Dedifferentiated amniotic fluid mesenchymal stem cell (primary cell): ENCODE measurements at regions not wholly inside any gene's neighbourhood (a gene's known extent, or its start where the extent isn't known, plus 50 kb on each side); places are given as distances from the start of the nearest gene placed in this dataset.
"Not testable (repeated sequence)": the region's sequence is repeated elsewhere in the genome, so short reads cannot be mapped to it uniquely, and the experiment has no call there.

Experiments
- DNase-seq: peaks from one replicate; pipeline ENCODE4 v3.0.0-alpha.2; 2016; ENCODE audit errors: extremely low spot score

GRCh38 chr1:185474440-185475149 is 157.6 kb upstream of the IVNS1ABP start:
- DNase-seq, result no peak

- DNase-seq, result no peak
Observed at GRCh38 chr1:185473186-185473585, 156.1 kb upstream of the IVNS1ABP start.

- no peak for DNase-seq
Observed at GRCh38 chr1:185468626-185469025, 151.6 kb upstream of the IVNS1ABP start.

GRCh38 chr1:185467122-185467521 is 150.1 kb upstream of the IVNS1ABP start:
- no peak for DNase-seq

- no peak for DNase-seq
Observed at GRCh38 chr1:185464777-185465176, 147.7 kb upstream of the IVNS1ABP start.

- no peak for DNase-seq
Observed at GRCh38 chr1:185463433-185463832, 146.4 kb upstream of the IVNS1ABP start.

GRCh38 chr1:185463011-185463410 is 146.0 kb upstream of the IVNS1ABP start:
- DNase-seq, result no peak

- not testable (repeated sequence) for DNase-seq
Observed at GRCh38 chr1:185460723-185461122, 143.7 kb upstream of the IVNS1ABP start.

GRCh38 chr1:185459141-185459540 is 142.1 kb upstream of the IVNS1ABP start:
- DNase-seq, result no peak

- DNase-seq, result no peak
Observed at GRCh38 chr1:185458670-185459069, 141.6 kb upstream of the IVNS1ABP start.

- peak; percentile 85 for DNase-seq
Observed at GRCh38 chr1:185453496-185454192, 136.6 kb upstream of the IVNS1ABP start.

GRCh38 chr1:185450917-185451316 is 133.9 kb upstream of the IVNS1ABP start:
- no peak for DNase-seq

GRCh38 chr1:185450060-185450788 is 133.2 kb upstream of the IVNS1ABP start:
- DNase-seq, result no peak

GRCh38 chr1:185449378-185450059 is 132.5 kb upstream of the IVNS1ABP start:
- DNase-seq, result no peak

- DNase-seq, result no peak
Observed at GRCh38 chr1:185448591-185449186, 131.6 kb upstream of the IVNS1ABP start.

- no peak for DNase-seq
Observed at GRCh38 chr1:185446131-185446530, 129.1 kb upstream of the IVNS1ABP start.

- no peak for DNase-seq
Observed at GRCh38 chr1:185445594-185445993, 128.6 kb upstream of the IVNS1ABP start.

- no peak for DNase-seq
Observed at GRCh38 chr1:185444676-185445075, 127.6 kb upstream of the IVNS1ABP start.

GRCh38 chr1:185442050-185442449 is 125.0 kb upstream of the IVNS1ABP start:
- no peak for DNase-seq

GRCh38 chr1:185441605-185442004 is 124.6 kb upstream of the IVNS1ABP start:
- no peak for DNase-seq

- no peak for DNase-seq
Observed at GRCh38 chr1:185440877-185441276, 123.8 kb upstream of the IVNS1ABP start.
